ENCODE measurements at regions not wholly inside any gene's neighbourhood (a gene's known extent, or its start where the extent isn't known, plus 50 kb on each side); places are given as distances from the start of the nearest gene placed in this dataset.
"Not testable (repeated sequence)": the region's sequence is repeated elsewhere in the genome, so short reads cannot be mapped to it uniquely, and the experiment has no call there.

DNA sequence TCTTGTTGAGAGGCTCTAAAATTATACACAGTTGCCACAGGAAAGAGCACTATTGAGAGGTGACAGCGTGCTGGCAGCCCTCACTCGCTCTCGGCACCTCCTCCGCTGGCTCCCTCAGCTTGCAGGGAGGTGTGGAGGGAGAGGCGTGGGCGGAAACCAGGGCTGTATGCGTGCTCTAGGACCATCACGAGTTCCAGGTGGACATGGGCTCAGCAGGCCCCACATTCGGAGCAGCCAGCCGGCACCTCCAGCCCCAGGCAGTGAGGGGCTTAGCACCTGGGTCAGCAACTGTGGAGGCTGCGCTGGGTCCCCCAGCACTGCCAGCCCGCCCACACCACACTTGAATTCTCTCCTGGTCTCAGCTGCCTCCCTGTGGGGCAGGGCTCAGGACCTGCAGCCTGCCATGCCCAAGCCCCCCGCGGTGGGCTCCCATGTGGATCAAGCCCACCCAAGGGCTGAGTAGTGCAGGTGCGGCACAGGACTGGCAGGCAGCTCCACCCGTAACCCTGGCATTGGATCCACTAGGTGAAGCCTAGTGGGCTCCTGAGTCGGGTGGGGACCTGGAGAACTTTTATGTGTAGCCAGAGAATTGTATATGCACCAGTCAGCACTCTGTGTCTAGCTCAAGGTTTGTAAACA lies 460.6 kb upstream of the ALCAM start:
- DNase-seq: no peak

DNA sequence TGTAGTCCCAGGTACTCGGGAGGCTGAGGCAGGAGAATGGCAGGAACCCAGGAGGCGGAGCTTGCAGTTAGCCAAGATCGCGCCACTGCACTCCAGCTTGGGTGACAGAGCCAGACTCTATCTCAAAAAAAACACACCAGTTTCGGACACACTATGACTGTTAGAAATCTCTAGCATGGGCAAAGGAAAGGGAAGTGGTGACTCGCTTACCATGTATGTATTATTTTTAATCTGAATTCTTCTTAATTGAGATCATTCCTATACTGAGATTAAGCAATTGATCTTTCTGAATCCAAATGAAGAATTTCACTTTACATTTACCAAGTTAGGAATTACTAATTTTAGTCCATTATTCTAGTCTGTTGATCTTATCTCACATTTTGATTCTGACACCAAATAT lies 459.2 kb upstream of the ALCAM start:
- DNase-seq: no peak

DNA sequence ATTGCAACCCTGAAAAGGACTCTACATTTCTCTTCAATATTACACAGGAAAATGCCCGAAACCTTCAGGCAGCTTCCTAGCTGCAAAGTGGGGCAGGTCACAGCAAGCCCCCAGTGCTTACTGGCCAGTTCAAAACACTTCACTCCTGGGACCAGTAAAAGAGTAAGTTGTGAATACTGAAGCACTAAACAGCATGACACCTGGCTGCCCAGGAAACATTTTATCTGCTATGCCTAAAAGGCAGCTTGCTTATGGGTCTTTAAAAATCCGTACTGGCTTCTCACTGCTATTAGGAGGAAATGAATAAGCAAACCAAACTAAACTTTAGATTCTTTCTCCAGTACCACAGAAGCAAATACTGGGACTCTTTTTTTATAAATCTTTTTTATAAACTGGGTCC lies 457.9 kb upstream of the ALCAM start:
- no peak for DNase-seq

DNA sequence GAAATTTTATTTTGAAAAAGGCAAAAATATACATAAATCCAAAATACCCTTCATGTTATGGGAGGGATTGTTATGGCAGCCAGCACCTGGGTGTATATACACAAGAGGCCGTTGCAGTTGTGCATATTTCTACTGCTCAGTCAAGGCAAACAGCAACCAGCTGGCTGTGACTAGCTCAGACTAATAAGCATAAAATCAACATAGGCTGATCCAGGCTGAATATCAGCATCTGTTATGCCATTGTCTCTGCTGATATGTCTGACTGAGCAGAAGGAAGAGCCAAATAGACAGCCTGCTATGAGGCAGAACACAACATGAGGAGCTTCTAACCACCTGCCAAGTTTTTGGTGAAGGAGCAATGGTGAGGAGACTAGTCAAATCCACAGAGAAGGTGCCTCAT lies 457.5 kb upstream of the ALCAM start:
- DNase-seq: no peak

DNA sequence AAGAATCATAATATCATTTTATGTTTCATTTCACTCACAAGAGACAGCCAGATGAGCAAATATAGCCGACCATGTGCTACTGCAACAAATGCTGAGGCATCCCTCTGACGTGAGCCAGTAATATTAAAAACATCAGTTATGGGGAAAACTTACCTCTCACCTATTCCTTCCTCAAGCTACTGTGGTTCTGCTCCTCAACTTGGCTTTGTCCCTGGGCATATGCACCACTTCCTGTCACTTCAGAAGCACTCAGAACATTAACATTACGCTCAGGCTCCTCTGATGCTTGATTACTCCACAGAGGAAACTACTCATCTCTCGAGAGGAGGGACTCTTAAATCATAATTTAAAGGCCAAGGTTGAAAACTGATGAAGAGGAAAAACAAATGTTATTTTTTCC lies 457.0 kb upstream of the ALCAM start:
- DNase-seq: no peak

DNA sequence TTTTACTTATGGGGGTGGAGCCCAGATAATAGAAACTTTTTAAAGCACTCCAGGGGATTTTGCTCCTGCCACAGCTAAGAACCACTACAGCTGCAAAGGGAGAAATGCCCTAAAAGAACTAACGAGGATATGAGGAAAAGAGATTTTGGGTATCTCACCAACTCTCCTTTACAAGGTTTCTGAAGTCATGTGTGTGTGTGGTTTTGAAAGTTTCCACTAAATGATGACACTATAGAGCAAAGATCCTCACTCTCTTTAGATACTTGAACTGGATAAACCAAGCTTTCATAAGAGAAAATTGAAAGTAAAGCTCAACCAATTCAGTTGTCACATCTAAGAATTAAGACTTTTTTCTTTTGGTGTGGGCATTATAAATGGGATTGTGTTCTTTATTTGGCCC lies 455.3 kb upstream of the ALCAM start:
- DNase-seq: no peak

DNA sequence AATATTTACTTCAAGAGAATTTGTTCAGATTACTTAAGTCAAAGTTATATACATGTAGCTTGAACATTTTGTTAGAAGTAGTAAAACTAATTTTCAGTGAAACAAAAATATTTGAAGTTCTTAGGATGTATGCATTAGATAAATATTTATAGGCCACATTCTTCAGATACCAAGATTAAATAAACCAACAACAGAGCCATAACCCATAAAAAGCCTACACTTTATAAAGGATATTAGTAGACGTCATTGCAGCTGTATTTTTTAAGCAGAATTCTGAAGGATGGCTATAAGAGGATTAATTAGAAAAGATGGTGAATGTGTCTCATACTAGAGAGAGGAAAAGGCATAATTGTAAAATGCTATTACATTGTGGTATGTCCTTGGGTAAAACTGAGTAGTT lies 449.7 kb upstream of the ALCAM start:
- DNase-seq: no peak

DNA sequence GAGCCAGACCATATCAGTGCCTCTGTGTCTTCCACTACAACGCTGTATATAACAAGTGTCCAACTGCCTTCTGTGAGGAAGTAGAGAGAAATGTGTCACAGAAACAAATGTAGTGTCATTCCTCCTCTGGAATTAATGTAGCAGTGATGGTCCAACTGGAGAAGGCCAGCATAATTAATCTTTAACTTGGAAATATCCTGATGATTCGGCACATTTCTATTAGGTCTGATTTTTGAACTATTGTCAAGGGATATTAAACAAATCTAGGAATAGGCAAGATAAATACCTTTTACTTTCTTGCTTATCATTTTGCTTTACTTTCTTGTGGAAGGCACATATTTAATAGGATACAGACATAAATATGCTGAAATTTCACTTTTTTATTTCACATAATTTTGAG lies 446.2 kb upstream of the ALCAM start:
- no peak for DNase-seq

DNA sequence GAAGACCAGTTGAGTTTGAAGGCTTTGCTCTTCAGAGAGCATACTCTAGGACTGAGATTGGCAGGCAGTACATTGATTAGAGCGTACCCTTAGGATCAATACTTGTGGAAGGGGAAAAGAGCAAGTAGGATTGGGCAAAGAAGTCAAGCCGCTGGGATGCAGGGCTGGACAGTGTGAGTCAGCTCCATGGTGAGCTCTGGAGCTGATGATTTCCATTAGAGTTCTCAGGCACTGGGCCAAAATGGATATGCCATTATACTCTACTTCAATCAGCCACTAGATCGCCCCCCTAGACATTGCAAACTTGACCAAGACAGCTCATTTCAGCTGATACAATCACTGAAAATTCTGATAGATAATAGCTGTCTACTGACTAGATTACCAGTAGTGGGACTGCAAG lies 432.7 kb upstream of the ALCAM start:
- DNase-seq: no peak

DNA sequence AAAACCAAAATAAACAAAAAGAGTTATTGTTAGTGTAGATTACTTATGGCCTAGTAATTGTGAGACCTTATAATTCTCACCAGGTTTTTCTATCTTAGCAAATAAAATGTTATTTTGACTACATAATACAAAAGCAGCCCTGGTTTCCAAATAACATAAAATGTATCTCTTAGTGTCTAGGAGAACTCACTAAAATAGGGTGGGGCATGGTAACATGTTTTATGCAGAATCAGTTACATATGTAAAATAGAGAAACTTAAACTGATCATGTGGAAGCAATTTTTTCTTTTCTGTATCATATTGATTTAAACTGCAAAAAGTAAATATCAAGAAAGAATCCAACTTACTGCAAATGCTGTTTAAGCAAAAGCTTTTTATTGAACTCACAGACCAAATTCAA lies 431.1 kb upstream of the ALCAM start:
- DNase-seq: no peak

DNA sequence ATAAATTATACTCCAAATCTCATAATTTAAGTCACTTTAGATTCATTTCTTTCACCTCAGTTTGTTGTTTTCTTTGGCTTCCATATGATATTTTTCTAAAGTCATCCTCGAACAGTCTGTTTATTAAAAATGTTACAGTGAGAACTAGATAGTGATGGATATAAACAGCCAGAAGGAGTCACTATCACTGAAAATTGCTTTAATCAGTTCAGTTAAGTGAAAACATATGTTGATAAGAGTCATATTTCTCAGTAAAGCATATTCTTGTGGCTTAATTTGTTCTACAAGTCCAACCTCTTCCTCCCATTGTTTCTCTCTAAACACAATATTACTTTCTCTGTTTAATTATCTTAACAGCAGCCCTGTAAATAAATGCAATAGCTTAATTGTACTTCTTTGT lies 427.5 kb upstream of the ALCAM start:
- DNase-seq: no peak

DNA sequence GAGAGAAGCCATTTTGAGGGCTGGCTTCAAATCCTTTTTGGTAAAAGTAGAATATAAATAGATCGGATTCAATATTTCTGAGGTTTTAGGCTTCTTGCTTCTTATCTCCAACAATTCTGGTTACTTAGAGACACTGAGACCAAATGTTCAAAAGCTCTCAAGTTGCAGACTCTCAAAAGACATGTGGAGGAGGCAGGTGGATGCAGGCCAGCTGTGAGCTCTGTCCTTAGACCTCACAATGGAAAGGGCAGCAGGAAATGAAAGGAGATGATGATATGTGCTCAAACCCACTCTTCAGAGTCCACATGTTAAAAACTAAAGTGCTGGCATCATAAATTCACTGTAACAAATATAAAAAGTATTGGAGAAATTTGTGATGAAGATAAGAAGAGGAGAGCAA lies 424.9 kb upstream of the ALCAM start:
- DNase-seq: no peak

DNA sequence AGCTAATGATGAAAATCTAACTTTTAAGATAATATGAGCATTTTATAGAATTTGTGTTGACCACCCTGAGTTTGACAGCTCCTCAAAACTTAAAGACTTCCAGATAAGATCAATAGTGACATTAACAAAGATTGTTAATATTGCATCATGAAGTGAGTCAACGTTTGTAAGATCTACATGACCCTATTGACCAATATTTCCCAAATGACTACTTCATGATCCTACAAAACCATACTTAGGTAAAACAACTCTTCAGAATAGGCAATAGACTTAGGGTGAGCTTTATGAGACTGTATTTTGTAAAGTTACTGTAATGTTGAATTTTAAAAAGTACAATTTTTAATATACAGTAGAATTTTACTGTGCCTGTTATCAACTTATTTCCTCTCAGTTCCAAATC lies 422.7 kb upstream of the ALCAM start:
- no peak for DNase-seq

DNA sequence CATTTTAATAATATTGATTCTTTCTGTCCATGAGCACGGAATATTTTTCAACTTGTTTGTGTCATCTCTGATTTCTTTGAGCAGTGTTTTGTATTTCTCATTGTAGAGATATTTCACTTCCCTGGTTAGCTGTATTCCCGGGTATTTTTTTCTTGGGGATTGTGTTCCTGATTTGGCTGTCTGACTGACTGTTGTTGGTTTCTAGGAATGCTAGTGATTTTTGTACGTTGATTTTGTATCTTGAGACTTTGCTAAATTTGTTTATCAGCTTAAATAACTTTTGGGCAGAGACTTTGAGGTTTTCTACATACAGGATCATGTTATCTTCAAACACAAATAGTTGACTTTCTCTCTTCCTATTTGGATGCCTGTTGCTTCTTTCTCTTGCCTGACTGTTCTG lies 418.8 kb upstream of the ALCAM start:
- no peak for DNase-seq

DNA sequence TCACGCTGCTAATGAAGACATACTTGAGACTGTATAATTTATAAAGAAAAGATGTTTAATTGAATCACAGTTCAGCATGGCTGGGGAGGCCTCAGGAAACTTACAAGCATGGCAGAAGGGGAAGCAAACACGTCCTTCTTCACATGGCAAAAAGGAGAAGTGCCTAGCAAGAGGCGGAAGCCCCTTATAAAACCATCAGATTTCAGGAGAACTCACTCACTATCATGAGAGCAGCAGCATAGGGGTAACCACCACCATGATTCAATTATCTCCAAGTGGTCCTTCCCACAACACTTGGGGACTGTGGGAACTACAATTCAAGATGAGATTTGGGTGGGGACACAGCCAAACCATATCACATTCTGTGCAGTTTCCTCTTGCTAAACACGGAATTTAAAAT lies 416.9 kb upstream of the ALCAM start:
- DNase-seq: not testable (repeated sequence)

DNA sequence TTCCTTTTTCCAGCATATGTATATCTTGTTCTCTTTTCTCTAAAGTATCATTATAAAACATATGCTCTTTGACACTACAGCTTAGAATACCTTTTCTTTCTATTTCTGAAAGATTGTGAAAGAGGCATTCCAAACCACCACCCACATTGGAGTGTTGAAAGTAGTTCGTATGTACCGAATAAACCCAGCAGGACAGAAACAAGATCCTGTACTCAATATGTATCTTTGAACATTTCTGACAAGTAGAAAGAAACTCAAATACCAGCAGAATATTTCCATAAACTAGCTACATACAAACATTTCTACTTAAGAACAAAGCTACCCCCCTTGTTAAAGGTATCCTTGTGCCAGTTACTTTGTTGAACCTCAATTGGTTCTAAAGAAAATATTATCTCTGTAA lies 415.3 kb upstream of the ALCAM start:
- DNase-seq: no peak

DNA sequence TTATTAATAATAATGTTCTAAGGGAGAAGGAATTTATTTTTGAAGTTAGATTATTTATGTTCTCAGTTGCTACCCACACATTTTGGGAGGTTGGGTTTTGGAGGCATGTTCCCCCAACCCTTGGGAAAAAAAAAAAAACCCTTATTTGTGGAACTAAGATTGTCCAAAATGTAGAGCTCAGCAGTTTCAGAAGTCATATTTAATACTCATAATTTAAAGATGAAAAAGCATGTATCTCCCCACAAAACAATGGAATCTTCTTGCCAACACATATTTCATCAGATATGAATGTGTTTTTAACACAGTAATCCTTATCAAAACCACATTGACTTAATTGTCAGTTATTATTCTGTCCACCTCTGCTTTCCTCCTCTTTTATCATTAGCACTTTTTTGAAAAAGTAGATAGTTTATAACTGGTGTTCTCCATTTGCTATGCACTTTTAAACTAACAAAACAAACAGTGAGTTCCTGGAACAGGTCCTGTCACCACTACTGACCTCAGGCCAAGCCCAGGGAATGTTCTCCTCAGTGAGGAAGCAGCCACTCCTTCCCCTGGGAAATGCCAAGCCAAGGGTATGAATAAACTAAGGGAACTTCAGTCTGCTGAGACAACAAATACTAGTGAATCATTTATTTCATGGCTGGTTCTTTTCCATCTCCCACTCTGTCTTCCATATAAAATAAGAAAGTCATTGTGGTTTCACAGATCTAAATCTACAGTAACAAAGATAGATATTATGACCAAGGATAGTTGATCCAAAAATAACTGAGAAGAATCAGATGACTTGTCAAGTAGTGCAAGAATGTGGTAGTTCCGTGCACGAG lies 414.4 kb upstream of the ALCAM start:
- no peak for DNase-seq

DNA sequence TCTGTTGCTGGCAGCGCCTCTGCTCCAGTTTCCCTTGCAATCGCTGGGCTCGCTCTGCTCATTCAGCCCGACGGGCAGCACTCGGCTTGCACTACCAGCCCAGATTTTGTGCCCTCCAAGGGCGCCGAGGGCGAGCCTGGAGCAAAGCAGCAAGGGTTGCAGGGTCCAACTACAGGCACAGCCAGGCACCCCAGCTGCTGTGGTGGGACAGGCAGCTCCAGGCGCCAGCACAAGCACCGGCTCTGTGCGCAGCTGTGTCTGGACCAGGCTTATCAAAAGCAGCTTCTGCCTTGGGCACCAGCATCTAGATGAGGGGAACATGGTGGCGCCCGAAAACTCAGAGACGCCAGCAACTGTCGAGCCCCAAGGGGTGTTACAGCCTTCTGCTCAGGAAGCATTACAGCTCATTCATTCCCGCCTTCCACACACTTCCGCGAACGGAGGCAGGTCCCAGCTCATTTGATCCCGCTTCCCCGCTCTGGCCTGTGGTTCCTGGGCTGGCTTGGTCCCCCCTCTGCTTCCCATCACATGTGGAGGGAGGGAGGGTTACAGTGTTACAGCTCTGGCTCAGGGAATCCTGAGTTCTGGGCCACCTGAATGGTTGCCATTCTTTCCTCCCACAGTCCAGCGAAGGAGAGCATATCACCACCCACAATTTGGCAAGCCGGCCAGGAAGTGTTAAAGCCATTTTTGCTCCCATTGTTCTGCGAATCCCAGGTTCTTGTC lies 409.9 kb upstream of the ALCAM start:
- DNase-seq: no peak

DNA sequence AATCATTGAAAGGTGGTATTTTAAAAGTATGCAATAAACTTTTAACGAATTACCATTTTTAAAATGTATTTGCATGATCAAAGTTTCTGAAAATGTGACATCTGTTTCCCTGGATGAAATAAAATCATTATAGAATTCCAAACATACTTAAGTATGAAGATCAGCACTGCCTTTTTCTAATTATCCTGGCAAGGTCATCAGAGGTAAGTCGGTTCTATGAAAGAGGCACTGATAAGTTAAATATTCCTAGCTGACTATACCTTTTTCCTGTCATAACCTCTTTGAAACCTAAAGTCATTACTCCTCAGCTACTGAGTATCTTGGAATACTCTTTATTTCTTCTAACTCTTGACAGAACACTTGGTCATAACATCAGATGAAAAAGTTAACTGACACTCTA lies 406.1 kb upstream of the ALCAM start:
- no peak for DNase-seq

DNA sequence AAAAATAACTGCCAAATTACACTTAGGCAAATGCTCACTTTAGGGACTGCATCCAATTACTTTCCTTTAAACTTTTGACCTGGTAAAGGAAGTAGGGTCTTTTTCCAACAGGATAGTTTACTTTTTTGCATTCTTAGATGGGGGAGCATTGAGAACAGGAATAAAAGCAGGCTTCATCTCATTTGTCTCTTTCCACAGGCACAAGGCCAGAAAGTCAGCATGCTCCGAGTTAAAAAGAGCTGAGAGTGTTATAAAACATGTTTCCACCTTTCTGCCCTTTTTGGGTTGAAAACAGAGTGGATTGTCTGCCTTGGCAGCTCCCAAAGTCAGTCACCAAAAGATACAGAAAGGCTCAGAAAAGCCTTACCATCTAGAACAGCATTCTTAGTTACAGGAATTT lies 404.9 kb upstream of the ALCAM start:
- no peak for DNase-seq

DNA sequence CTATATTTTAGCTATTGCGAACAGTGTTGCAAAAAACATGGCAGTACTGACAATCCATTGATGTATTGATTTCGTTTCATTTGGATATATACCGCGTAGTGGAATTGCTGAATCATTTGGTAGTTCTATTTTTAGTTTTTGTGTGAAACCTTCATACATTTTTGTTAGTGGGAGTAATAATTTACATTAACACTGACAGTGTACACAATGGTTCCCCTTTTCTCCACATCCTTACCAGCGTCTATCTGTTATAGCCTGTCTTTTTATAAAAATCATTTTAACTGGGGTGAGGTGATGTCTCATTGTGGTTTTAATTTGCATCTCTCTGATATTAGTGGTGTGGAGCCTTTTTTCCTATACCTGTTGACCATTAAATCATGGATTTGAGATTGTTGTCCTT lies 392.4 kb upstream of the ALCAM start:
- no peak for DNase-seq

DNA sequence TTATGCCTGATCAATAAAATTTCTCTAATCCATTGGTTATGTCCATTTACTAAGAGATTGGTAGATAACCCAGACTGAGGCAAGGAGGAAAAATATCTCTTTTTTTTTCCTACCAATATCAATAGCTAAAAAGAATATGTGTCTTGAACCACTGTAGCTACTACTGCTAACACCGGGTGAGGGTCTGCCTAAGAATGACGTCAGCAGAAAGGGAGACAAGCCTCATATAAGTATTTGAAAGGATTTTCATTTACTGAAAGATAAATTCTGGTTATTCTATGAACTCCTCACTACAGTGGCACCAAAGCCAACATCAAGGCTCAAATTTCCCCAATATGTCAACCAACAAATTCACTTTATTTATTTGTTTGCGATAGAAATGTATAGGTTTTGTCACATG lies 389.0 kb upstream of the ALCAM start:
- DNase-seq: no peak

DNA sequence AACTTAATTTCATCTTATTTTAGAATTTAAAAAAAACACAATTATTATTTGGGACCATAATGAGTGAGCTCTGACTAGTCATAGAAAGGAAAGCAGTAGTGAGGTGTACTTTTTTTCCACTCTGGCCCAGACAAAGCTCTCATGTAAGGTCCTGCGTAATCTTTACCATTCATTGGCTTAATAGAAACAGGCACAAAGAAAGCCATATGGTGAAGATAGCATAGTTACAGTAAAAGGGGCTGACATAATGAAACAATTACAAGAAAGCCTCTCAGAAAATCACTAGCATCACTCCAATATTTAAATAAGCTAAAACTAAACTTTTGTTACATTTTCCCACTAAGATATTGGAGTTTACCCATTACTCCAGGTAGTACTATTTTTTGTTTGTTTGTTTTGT lies 384.6 kb upstream of the ALCAM start:
- no peak for DNase-seq

DNA sequence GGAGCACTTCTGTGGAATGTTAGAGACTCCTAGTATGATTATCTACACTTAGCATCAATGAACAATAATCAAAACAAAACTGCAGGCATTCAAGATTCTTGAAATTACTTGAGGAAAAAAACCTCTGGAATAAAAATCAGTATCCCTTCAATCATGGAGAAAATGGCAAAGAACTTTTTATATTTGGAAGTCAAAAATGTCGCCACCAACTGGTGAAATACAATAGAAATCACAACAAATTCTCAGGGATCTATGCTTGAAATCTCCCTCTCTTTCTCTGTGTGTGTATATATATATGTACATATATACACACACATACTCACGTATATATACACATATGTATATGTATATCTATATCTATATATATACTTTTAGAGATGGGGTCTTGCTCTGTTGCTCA lies 378.9 kb upstream of the ALCAM start:
- DNase-seq: no peak

All from activated naive CD4-positive, alpha-beta T cell treated with Interleukin-2 at 50 U/mL for 16 hours (primary cell).